ENCODE measurements at regions not wholly inside any gene's neighbourhood (a gene's known extent, or its start where the extent isn't known, plus 50 kb on each side); places are given as distances from the start of the nearest gene placed in this dataset.

DNA sequence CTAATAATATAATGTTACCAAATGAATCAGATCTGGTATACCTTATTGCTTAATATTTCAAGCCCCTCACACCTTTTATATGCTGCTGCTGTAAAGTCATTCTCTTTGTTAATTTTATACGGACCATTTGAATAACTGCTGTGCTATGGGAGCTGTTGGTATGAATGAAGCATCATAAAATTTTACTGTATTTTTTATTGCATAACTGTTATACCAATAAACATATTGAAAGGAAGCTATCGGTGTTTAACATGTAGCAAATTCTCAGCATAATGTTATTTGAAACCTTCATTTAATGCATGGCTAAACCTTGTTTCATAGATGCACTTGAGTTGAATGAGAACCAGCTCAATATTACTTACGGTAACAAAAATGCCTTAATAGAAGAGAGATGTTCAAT, 1040.3 kb downstream of the SOCS6 start:
- no peaks in the 10 kb centered on the region for H3K9me3 ChIP-seq
- H3K4me2 ChIP-seq: no peak overlapping the region
- CTCF ChIA-PET: no interaction called here
- TF ChIP-seq EHMT2 (IDR thresholded peaks at IDR 0.05; ENCODE audit: low read depth) (no peak), MAFK (IDR thresholded peaks at IDR 0.05; ENCODE audit: partially characterized antibody) (no peak), ZNF302 (CRISPR knock-in tag; IDR thresholded peaks at IDR 0.05) (no peak)
- TF ChIP-seq, protein P1, sequence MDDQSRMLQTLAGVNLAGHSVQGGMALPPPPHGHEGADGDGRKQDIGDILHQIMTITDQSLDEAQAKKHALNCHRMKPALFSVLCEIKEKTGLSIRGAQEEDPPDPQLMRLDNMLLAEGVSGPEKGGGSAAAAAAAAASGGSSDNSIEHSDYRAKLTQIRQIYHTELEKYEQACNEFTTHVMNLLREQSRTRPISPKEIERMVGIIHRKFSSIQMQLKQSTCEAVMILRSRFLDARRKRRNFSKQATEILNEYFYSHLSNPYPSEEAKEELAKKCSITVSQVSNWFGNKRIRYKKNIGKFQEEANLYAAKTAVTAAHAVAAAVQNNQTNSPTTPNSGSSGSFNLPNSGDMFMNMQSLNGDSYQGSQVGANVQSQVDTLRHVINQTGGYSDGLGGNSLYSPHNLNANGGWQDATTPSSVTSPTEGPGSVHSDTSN (IDR thresholded peaks at IDR 0.05): no peak
- TF ChIP-seq, protein P2, sequence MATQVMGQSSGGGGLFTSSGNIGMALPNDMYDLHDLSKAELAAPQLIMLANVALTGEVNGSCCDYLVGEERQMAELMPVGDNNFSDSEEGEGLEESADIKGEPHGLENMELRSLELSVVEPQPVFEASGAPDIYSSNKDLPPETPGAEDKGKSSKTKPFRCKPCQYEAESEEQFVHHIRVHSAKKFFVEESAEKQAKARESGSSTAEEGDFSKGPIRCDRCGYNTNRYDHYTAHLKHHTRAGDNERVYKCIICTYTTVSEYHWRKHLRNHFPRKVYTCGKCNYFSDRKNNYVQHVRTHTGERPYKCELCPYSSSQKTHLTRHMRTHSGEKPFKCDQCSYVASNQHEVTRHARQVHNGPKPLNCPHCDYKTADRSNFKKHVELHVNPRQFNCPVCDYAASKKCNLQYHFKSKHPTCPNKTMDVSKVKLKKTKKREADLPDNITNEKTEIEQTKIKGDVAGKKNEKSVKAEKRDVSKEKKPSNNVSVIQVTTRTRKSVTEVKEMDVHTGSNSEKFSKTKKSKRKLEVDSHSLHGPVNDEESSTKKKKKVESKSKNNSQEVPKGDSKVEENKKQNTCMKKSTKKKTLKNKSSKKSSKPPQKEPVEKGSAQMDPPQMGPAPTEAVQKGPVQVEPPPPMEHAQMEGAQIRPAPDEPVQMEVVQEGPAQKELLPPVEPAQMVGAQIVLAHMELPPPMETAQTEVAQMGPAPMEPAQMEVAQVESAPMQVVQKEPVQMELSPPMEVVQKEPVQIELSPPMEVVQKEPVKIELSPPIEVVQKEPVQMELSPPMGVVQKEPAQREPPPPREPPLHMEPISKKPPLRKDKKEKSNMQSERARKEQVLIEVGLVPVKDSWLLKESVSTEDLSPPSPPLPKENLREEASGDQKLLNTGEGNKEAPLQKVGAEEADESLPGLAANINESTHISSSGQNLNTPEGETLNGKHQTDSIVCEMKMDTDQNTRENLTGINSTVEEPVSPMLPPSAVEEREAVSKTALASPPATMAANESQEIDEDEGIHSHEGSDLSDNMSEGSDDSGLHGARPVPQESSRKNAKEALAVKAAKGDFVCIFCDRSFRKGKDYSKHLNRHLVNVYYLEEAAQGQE (IDR thresholded peaks at IDR 0.05): no peak
- DNase-seq (ENCODE audit: low read depth in 1 of 2, low spot score in 1 of 2) (no peak), ATAC-seq (no peak), FAIRE-seq (no peak)
- no peak overlapping the region for H3K4me3 ChIP-seq
- WGBS (ENCODE audit: missing lambda C conversion rate): 39% methylated on average over 3 of the region's 3 CpGs
- POLR2A ChIA-PET: no interaction called here
- no peaks in the 10 kb centered on the region for H3K4me1 ChIP-seq
- H3K27ac ChIP-seq: no peak overlapping the region

DNA sequence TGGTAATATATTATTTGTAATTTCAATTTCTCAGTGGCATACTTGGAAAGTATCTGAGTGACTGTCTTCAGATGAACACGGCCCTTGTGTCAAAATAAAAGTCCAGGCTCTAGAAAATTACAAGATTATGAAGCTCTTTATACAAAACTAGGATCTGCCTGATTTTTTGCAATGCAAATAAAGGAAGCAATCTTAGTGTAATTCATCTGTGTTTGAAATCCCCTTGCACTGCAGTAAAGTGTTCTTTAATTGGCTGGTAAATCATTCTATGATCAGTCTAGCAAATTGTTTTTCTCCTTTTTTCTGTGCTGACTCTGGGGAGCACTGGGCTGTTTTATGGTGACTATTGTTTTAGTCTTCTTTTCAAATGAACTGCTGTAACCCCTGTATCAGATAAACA, 1039.0 kb downstream of the SOCS6 start:
- no peak for FAIRE-seq
- ChIA-PET CTCF (no interaction called here), POLR2A (no interaction called here)
- Histone ChIP-seq H3K27ac (no peak overlapping the region), H3K4me2 (no peak overlapping the region), H3K4me3 (no peak overlapping the region), H3K4me1 (no peaks in the 10 kb centered on the region), H3K9me3 (no peaks in the 10 kb centered on the region)
- 5% methylated on average over 1 of the region's 1 CpG for WGBS (ENCODE audit: missing lambda C conversion rate)
- TF ChIP-seq CEBPB (IDR thresholded peaks at IDR 0.05) (no peak), EP300 (IDR thresholded peaks at IDR 0.05) (no peak), RCOR1 (IDR thresholded peaks at IDR 0.05; ENCODE audit: low read depth, low read length) (no peak), JUNB (IDR thresholded peaks at IDR 0.05) (no peak), EHMT2 (IDR thresholded peaks at IDR 0.05; ENCODE audit: low read depth) (no peak), RAD21 (conservative IDR thresholded peaks at IDR 0.05 in 1 of 2, IDR thresholded peaks at IDR 0.05 in 1 of 2) (no peak), ZC3H11A (IDR thresholded peaks at IDR 0.05) (no peak)
- no peak for DNase-seq (ENCODE audit: low read depth in 1 of 2, low spot score in 1 of 2)
- no peak for ATAC-seq

DNA sequence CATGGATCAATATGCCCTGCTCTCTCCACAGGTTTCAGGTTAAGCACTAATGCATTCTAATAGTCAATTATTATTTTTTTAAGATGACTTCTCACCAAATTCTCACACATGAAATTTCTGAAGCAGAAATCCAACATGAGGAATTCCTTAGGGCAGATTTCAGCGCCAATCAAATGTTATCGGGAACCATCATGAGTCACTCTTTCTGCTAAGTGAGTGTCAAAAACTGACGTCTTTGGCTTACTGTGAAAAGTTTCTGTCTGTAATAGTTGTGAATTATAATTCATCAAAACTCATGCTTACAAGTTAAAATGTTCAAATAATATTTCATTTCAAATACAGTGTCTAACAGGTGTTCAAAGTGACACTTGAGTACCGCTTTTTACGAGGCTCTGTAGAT, 1038.6 kb downstream of the SOCS6 start:
- H3K4me2 ChIP-seq: no peak overlapping the region
- FAIRE-seq (no peak), ATAC-seq (no peak), DNase-seq (ENCODE audit: low read depth in 1 of 2, low spot score in 1 of 2) (no peak)
- H3K4me1 ChIP-seq: no peaks in the 10 kb centered on the region
- no peaks in the 10 kb centered on the region for H3K9me3 ChIP-seq
- 21% methylated on average over 5 of the region's 5 CpGs for WGBS (ENCODE audit: missing lambda C conversion rate)
- POLR2A ChIA-PET: no interaction called here
- no peak overlapping the region for H3K4me3 ChIP-seq
- TF ChIP-seq POLR2A (IDR thresholded peaks at IDR 0.05; ENCODE audit: low read length): no peak
- no peak for TF ChIP-seq ZFP36 (IDR thresholded peaks at IDR 0.05; ENCODE audit: borderline replicate concordance, partially characterized antibody)
- no peak for TF ChIP-seq CHD2 (IDR thresholded peaks at IDR 0.05; ENCODE audit: low read length, partially characterized antibody)
- no peak for TF ChIP-seq NFE2L2 (conservative IDR thresholded peaks at IDR 0.05; ENCODE audit: low read length)
- TF ChIP-seq HEYL (CRISPR knock-in tag; IDR thresholded peaks at IDR 0.05): no peak
- no peak for TF ChIP-seq CHD4 (IDR thresholded peaks at IDR 0.05; ENCODE audit: borderline replicate concordance)
- TF ChIP-seq HOXA7 (CRISPR knock-in tag; IDR thresholded peaks at IDR 0.05): no peak
- TF ChIP-seq JUNB (IDR thresholded peaks at IDR 0.05): no peak
- no peak overlapping the region for H3K27ac ChIP-seq
- CTCF ChIA-PET: no interaction called here

DNA sequence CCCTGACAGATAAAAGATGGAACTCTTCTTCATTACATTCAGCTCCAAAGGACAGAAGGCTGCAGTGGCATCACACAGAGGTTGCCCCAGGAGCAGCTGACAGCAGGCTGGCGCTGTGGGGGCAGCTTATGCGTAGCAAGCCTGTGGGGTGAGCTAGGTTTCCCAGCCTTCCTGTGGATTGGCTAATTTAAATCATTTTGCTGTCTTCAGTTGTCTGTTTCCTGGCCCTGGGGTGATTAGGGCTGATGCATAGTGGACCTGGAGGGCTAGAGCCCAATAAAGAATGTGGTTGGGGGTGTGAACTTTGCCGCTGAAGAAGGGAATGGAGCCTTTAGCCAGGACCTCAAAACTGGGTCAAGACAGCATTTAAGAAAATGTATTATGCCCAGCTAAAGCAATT, 1038.0 kb downstream of the SOCS6 start:
- Histone ChIP-seq H3K4me1 (no peaks in the 10 kb centered on the region), H3K4me2 (no peak overlapping the region), H3K9me3 (no peaks in the 10 kb centered on the region), H3K4me3 (no peak overlapping the region), H3K27ac (no peak overlapping the region)
- CTCF ChIA-PET: no interaction called here
- FAIRE-seq: no peak
- WGBS (ENCODE audit: missing lambda C conversion rate): 18% methylated on average over 2 of the region's 3 CpGs
- no peak for ATAC-seq
- no peak for DNase-seq (ENCODE audit: low read depth in 1 of 2, low spot score in 1 of 2)
- POLR2A ChIA-PET: no interaction called here
- TF ChIP-seq ZFP36 (IDR thresholded peaks at IDR 0.05; ENCODE audit: borderline replicate concordance, partially characterized antibody) (no peak), RCOR1 (IDR thresholded peaks at IDR 0.05; ENCODE audit: low read depth, low read length) (no peak), HOXB5 (CRISPR knock-in tag; IDR thresholded peaks at IDR 0.05) (no peak), ZSCAN20 (CRISPR knock-in tag; IDR thresholded peaks at IDR 0.05) (no peak), NPAS2 (CRISPR knock-in tag; IDR thresholded peaks at IDR 0.05; ENCODE audit: borderline replicate concordance) (no peak)
- TF ChIP-seq, protein P3, sequence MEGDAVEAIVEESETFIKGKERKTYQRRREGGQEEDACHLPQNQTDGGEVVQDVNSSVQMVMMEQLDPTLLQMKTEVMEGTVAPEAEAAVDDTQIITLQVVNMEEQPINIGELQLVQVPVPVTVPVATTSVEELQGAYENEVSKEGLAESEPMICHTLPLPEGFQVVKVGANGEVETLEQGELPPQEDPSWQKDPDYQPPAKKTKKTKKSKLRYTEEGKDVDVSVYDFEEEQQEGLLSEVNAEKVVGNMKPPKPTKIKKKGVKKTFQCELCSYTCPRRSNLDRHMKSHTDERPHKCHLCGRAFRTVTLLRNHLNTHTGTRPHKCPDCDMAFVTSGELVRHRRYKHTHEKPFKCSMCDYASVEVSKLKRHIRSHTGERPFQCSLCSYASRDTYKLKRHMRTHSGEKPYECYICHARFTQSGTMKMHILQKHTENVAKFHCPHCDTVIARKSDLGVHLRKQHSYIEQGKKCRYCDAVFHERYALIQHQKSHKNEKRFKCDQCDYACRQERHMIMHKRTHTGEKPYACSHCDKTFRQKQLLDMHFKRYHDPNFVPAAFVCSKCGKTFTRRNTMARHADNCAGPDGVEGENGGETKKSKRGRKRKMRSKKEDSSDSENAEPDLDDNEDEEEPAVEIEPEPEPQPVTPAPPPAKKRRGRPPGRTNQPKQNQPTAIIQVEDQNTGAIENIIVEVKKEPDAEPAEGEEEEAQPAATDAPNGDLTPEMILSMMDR (IDR thresholded peaks at IDR 0.05): no peak
- TF ChIP-seq, protein P4, sequence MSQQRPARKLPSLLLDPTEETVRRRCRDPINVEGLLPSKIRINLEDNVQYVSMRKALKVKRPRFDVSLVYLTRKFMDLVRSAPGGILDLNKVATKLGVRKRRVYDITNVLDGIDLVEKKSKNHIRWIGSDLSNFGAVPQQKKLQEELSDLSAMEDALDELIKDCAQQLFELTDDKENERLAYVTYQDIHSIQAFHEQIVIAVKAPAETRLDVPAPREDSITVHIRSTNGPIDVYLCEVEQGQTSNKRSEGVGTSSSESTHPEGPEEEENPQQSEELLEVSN (IDR thresholded peaks at IDR 0.05; ENCODE audit: borderline replicate concordance, low read depth): no peak
- TF ChIP-seq, protein P5, sequence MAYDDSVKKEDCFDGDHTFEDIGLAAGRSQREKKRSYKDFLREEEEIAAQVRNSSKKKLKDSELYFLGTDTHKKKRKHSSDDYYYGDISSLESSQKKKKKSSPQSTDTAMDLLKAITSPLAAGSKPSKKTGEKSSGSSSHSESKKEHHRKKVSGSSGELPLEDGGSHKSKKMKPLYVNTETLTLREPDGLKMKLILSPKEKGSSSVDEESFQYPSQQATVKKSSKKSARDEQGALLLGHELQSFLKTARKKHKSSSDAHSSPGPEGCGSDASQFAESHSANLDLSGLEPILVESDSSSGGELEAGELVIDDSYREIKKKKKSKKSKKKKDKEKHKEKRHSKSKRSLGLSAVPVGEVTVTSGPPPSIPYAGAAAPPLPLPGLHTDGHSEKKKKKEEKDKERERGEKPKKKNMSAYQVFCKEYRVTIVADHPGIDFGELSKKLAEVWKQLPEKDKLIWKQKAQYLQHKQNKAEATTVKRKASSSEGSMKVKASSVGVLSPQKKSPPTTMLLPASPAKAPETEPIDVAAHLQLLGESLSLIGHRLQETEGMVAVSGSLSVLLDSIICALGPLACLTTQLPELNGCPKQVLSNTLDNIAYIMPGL (CRISPR knock-in tag; IDR thresholded peaks at IDR 0.05; ENCODE audit: borderline replicate concordance): no peak
